UCSD-AML1 (cell line): ENCODE measurements at regions not wholly inside any gene's neighbourhood (a gene's known extent, or its start where the extent isn't known, plus 50 kb on each side); places are given as distances from the start of the nearest gene placed in this dataset.
"Not testable (repeated sequence)": the region's sequence is repeated elsewhere in the genome, so short reads cannot be mapped to it uniquely, and the experiment has no call there.

Source experiments
- DNase-seq: peaks from one replicate; lab custom pipeline; 2025; ENCODE audit not compliant: unreplicated experiment; lab: John Stamatoyannopoulos, UW

DNA sequence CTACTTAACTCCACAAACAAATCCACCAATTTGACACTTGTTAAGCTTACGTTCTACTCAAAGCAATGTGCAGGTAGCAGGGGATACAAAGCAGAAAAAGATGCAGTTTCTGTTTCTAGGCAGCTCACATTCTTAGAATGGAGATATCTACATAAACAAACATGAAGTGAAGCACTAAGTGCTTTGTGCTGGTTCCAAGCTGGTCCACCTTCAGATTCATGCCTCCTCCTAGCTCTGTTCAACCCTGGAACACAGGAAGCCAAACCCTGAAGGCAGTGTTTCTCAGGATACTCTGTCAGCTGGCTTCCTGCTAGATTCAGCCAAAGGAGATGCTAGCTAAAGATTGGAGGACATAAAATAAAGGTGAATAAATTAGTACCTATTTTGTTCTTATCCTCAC is 55.3 kb upstream of the NOL4 start:
- no peak for DNase-seq

DNA sequence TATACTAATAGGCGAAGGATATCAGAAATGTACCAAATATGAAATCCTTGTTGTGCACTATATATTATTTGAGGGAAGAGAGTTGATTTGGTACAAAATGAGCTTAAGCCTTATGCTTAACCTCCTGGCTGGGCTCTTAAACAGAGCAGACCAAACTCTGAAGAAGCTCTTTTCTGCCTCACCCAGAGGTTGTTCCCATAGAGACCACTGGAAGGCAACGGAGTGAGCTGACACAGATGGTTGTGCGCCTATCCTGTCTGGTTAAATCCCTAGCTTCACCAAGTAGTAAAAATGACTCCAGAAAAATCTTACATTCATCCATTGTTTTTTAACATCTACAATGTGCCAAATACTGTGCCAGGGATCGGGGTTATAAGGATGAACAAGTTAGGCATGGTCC is 55.9 kb upstream of the NOL4 start:
- no peak for DNase-seq

- no peak for DNase-seq
Measured at GRCh38 chr18:34281290-34281689, 56.6 kb upstream of the NOL4 start.

DNA sequence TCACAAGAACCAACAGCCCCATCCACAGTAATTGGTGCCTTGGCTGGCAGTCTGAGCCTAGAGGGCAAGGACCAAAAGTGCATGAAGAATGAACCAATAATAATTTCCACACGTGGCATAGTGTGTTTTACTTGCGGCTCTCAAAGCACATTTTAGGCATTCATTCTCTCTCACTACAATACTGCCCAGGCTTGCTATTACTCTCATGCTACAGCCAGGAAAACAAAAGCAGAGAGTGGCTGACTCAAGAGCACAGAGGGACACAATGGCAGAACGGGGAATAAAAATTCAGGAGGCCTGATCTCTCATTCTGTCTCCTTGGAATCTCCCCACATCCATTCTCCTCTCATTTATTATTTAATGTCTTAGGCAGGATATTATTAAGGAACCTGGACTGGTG is 57.0 kb upstream of the NOL4 start:
- DNase-seq: no peak

- DNase-seq: no peak
Measured at GRCh38 chr18:34283506-34283905, 58.8 kb upstream of the NOL4 start.

DNA sequence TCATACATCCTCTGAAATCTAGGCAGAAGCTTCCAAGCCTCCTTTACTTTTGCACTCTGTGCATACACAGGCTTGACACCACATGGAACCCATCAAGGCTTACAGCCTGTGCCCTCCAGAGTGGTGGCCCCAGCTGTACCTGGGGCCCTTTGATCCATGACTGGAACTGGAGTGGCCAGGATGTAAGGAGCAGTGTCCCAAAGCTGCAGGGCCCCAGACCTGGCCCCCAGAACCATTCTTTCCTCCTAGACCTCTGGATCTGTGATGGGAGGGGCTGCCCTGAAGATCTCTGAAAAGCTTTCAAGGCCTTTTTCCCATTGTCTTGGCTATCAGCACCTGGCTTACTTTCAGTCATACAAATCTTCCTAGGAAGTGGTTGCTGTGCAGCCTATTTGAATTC is 63.1 kb upstream of the NOL4 start:
- no peak for DNase-seq

DNA sequence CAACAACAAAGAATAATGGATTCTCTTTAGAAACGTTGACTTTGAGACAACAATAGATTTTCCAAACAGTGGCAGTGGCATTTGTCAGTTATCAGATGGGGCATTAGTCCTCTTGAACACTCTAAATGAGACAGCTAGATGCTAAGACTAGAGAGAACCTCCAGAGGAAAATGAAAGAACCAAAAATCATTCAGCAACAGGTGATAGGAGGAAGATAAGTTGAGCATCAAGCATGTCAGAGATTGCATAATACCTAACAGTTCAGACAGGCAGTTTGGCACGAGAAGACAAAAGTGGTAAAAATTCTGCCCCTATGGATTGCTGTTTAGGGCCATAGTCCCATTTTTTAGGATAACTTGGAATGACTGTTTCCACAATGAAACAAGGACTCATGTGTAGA is 67.9 kb upstream of the NOL4 start:
- no peak for DNase-seq

DNA sequence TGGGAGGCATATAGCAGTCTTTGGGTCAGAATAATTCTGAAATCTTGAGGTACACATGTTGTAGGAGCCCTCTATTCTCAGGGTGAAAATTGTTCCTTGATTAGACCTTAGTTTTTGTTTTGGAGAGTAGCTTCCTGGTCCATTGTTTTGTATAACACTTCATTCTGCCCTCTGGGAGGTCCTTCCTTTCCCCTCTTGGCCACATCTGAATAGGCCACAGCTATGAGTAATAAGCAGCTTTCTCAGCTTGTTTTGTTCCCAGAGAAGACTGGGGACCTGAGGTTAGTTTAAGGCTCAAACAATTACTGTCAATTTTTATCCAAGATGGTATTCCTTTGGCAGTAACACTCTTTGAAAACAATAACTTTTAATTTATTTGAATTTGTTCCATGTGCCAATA is 72.6 kb upstream of the NOL4 start:
- no peak for DNase-seq

GRCh38 chr18:34299828-34300227 is 75.1 kb upstream of the NOL4 start:
- no peak for DNase-seq

- DNase-seq: no peak
Measured at GRCh38 chr18:34311468-34311867, 86.8 kb upstream of the NOL4 start.

GRCh38 chr18:34314847-34315246 is 90.1 kb upstream of the NOL4 start:
- no peak for DNase-seq

DNA sequence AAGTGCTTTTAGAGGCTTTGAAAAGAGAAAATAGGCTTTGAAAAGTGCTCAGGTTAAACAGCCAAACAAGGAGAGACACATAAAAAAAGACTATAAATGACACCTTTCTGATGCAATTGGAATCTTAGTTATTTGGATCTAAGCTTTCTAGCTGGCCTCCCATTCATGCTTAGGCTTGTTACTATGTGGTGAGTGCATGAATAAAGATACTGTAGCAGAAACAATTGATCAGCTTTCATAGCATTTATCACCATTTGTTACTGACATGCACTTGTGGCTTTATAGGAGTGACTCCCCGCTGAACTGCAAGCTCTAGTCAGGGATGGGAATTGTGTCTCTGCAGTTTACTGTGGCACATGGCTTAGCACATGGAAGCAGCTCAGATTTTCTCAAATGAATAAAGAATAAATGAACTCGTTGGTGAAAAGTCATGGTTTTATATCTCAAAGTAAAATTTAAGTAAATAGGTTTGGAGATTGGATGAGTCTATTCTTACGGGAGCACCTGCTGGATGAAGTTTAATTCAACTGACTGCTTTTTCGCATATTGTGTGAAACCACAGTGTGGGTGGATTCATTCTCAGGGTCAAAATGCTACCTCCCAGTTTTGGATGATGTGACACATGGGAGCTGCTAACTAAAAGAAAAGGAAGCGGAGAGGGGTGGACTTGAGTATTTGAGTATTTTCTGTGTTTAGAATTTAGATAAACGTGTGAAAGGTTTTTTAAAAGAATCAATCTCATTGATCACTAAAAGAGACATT is 91.1 kb upstream of the NOL4 start:
- no peak for DNase-seq

GRCh38 chr18:34320267-34320666 is 95.6 kb upstream of the NOL4 start:
- no peak for DNase-seq

DNA sequence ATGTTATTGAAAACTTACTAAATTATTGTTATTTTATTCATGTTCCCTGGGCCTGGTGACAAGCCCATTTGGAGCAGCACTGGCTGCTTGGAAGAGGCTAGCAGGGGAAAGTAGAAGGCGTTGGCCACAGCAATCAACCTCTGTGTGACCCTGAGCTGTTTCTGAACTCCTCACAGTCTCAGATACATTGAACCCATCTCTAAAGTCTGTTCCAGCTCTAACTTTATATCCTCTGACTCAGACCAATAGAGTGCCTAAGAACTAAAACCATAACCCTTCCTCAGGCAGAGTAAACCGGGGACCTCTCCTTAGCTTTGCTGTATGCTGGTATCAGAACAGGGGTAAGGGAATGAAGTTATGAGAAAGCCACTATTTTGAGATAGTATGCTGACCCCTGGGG is 96.4 kb upstream of the NOL4 start:
- no peak for DNase-seq

GRCh38 chr18:34322365-34323289 is 97.9 kb upstream of the NOL4 start:
- peak; percentile 35 for DNase-seq

GRCh38 chr18:34329840-34330239 is 105.1 kb upstream of the NOL4 start:
- DNase-seq: no peak

- no peak for DNase-seq
Measured at GRCh38 chr18:34330308-34330707, 105.6 kb upstream of the NOL4 start.

DNA sequence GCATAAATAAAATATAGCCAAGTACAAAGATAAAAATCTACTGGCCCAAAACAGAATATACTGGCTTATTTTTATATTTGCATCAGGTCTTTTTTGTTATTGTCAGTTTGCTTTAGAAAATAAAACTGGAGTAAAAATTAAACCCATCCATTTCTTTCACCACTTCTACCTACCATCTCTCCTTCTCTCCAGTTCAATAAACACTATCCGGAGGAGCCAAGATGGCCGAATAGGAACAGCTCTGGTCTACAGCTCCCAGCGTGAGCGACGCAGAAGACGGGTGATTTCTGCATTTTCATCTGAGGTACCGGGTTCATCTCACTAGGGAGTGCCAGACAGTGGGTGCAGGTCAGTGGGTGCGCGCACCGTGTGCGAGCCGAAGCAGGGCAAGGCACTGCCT is 106.2 kb upstream of the NOL4 start:
- DNase-seq: not testable (repeated sequence)

DNA sequence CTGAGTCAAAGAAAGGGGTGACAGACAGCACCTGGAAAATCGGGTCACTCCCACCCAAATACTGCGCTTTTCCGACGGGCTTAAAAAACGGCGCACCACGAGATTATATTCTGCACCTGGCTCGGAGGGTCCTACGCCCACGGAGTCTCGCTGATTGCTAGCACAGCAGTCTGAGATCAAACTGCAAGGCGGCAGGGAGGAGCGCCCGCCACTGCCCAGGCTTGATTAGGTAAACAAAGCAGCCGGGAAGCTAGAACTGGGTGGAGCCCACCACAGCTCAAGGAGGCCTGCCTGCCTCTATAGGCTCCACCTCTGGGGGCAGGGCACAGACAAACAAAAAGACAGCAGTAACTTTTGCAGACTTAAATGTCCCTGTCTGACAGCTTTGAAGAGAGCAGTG is 106.6 kb upstream of the NOL4 start:
- DNase-seq: not testable (repeated sequence)

GRCh38 chr18:34339155-34339554 is 114.4 kb upstream of the NOL4 start:
- DNase-seq: no peak

DNA sequence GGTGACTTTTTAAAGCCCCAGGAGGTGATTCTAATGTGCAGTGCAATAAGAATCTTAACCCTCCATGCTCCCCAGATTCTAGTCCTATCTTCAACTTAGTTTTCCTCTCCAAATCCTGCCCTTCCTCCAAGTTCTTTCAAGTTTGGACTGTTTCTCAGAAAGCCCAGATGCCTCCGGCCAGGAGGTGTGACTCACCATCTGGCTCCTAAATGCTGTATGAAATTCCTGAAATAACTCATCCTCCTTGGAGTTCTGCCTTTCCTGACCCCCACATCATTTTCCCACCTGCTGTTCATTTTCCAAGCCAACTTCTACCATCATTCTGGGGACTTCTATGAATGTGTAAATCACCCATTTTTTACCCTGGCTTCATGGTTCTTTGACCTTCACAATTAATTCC is 118.2 kb upstream of the NOL4 start:
- DNase-seq: no peak

DNA sequence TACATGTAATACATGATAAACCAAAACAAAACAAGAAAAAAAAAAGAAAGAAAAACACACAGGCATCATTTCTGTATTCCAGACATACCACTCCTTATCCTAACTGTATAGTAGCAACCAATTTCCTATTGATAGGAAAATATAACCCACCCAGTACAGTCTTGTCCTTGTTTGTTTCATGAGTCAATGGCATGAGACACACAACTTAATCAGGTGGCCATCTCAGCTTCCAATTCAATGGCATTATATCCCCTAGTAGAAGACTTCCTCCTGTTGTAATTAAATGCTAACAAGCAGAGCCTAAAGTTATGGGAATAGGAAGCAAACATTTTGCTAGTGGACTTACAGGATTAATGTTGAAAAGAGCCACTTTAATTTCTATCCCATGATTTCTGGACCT is 121.0 kb upstream of the NOL4 start:
- no peak for DNase-seq
